WI38 (cell line): ENCODE measurements at regions not wholly inside any gene's neighbourhood (a gene's known extent, or its start where the extent isn't known, plus 50 kb on each side); places are given as distances from the start of the nearest gene placed in this dataset.

Source experiments
- H3K4me3 ChIP-seq: 2 replicates; pipeline ENCODE4 v1.5.1; 2011; ENCODE audit warnings: low read depth, mild to moderate bottlenecking, control low read depth, low read length
- CTCF ChIP-seq: IDR thresholded peaks from 2 replicates; pipeline ENCODE4 v1.5.1; 2012; ENCODE audit warnings: low read depth, mild to moderate bottlenecking, control low read depth, low read length

GRCh38 chr6:1231941-1232340 is 80.0 kb upstream of the FOXQ1 start:
- no peak for TF ChIP-seq CTCF
- no peak overlapping the region for H3K4me3 ChIP-seq

GRCh38 chr6:1230689-1231605 is 81.0 kb upstream of the FOXQ1 start:
- TF ChIP-seq CTCF: no peak
- no peak overlapping the region for H3K4me3 ChIP-seq

DNA sequence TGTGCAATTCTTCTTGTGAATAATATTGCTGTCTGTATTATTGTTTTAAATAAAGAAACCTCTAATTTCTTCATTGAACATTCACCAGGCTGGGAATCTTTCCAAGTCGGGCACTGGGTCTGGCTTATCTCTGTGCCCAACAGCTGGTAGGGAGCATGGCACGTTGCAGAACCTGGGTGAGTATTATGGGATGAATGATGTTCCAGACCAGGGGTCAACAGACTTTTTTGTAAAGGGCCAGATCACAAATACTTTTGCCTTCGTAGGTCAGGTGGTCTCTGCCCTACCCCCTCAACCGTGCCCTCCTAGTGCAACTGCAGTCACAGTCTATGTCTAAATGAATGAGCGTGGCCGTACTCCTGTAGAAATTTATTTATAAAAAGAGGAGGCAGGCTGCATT is 81.6 kb upstream of the FOXQ1 start:
- no peak for TF ChIP-seq CTCF
- no peak overlapping the region for H3K4me3 ChIP-seq

DNA sequence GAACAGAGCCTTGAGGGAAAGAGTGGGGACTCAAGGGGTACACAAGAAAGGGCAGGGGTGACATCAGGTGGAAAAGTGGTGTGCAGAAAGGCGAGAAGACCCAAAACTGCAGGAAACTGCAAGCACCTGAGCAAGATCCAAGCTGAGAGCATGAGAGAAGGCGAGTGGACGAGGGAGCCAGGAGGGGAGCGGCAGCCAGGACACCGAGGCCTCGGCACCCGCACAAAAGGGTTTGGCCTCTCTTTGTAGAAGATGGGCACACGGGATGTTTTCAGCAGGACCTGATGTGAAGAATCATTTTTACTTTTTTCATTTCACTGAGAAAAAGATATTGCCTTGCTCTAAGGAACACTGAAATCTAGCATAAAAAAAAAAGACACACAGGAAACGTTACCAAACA is 82.1 kb upstream of the FOXQ1 start:
- H3K4me3 ChIP-seq: no peak overlapping the region
- TF ChIP-seq CTCF: no peak

DNA sequence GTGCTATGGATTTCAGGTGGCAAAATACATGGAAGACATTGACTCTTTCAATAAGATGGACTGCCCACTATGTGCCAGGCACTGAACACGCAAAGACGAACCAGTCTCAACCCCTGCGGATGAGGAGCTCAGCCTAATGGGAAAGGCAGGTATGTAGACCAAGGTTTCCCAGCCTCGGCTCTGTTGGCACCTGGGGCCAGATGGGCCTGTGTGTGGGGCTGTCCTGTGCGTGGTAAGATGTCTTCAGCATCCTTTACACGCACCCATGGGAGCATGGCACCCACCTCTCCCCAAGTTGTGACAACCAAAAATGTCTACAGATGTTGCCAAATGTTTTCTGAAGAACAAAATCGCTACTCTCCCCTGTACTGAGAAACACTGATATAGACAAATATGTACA is 82.6 kb upstream of the FOXQ1 start:
- H3K4me3 ChIP-seq: no peak overlapping the region
- TF ChIP-seq CTCF: no peak

DNA sequence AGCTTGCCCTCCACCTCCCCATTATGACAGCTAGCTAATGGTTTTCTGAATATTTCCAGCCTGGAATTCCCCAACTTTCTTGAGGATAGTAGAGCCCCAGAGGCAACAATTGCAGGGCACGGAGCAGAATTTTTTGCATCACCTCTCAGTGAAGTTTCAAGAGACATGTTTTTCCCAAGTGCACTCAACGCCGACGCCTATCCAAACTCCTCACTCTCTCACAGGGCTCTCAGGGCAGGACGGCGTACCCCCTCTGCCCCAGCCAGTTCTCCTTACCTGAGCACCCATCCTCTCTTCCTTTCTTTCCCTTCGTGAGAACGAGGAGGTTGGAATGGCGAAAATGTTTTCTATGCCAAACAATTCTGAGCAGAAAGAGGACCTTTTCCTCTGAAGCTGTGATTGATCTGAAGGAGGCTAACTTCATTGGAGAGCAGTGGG is 83.1 kb upstream of the FOXQ1 start:
- no peak for TF ChIP-seq CTCF
- no peak overlapping the region for H3K4me3 ChIP-seq

- no peak overlapping the region for H3K4me3 ChIP-seq
- TF ChIP-seq CTCF: no peak
These were observed 83.8 kb upstream of the FOXQ1 start for GRCh38 chr6:1227935-1228753.
